ENCODE measurements at regions not wholly inside any gene's neighbourhood (a gene's known extent, or its start where the extent isn't known, plus 50 kb on each side); places are given as distances from the start of the nearest gene placed in this dataset.

DNA sequence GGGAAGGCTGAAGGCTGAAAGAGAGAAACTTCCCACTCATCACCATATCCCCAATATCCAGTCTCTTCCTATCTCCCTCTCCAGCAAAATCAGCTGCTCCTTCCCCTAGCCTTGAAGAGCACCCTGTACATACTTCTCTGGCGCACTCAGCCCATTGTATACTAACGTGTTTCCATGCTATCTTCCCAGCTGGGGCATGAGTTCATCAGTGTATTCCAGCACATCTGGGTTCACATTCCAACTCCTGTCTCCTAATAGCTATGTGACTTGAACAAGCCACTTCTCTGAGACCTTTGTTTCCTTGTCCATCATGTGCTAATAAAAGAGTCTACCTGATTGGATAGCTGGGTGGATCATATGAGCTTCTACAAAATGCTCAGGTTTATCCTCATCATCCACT, 51.1 kb upstream of the OLIG2 start:
- no peaks in the 10 kb centered on the region for H3K9me3 ChIP-seq (ENCODE audit: control insufficient read depth, insufficient read depth, low read depth, low read length)
- TF ChIP-seq, protein P1, sequence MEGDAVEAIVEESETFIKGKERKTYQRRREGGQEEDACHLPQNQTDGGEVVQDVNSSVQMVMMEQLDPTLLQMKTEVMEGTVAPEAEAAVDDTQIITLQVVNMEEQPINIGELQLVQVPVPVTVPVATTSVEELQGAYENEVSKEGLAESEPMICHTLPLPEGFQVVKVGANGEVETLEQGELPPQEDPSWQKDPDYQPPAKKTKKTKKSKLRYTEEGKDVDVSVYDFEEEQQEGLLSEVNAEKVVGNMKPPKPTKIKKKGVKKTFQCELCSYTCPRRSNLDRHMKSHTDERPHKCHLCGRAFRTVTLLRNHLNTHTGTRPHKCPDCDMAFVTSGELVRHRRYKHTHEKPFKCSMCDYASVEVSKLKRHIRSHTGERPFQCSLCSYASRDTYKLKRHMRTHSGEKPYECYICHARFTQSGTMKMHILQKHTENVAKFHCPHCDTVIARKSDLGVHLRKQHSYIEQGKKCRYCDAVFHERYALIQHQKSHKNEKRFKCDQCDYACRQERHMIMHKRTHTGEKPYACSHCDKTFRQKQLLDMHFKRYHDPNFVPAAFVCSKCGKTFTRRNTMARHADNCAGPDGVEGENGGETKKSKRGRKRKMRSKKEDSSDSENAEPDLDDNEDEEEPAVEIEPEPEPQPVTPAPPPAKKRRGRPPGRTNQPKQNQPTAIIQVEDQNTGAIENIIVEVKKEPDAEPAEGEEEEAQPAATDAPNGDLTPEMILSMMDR (conservative IDR thresholded peaks at IDR 0.05 in 1 of 2, IDR thresholded peaks at IDR 0.05 in 1 of 2; ENCODE audit: low read depth in 1 of 2, low read length in 2 of 2): no peak
- TF ChIP-seq EZH2 (IDR thresholded peaks at IDR 0.05; ENCODE audit: low read length, missing control alignments): no peak
- H3K27ac ChIP-seq (ENCODE audit: insufficient read depth, low read length): no peak overlapping the region
- H3K36me3 ChIP-seq (ENCODE audit: control insufficient read depth, insufficient read depth, low read length): no peaks in the 10 kb centered on the region
- no peaks in the 10 kb centered on the region for H3K79me2 ChIP-seq (ENCODE audit: control insufficient read depth, insufficient read depth, low read length)
- no peaks in the 10 kb centered on the region for H4K20me1 ChIP-seq (ENCODE audit: control insufficient read depth, extremely low read depth, insufficient read depth, low read length)
- no peak overlapping the region for H3K4me2 ChIP-seq (ENCODE audit: extremely low read depth, insufficient read depth, low read length)
- H3K9ac ChIP-seq (ENCODE audit: insufficient read depth, low read length): no peak overlapping the region
- H2AFZ ChIP-seq (ENCODE audit: low read length): no peak overlapping the region
- DNase-seq (ENCODE audit: low read depth in 2 of 2): no peak
- H3K4me3 ChIP-seq (replicated peaks in 1 of 4; ENCODE audit: control extremely low read depth in 1 of 4, insufficient read depth in 1 of 4, low read depth in 3 of 4, low read length in 4 of 4): no peak overlapping the region
- H3K4me1 ChIP-seq (ENCODE audit: control insufficient read depth, extremely low read depth, insufficient read depth, low read length): no peaks in the 10 kb centered on the region
- no peaks in the 10 kb centered on the region for H3K27me3 ChIP-seq (ENCODE audit: control insufficient read depth, insufficient read depth, low read length)

DNA sequence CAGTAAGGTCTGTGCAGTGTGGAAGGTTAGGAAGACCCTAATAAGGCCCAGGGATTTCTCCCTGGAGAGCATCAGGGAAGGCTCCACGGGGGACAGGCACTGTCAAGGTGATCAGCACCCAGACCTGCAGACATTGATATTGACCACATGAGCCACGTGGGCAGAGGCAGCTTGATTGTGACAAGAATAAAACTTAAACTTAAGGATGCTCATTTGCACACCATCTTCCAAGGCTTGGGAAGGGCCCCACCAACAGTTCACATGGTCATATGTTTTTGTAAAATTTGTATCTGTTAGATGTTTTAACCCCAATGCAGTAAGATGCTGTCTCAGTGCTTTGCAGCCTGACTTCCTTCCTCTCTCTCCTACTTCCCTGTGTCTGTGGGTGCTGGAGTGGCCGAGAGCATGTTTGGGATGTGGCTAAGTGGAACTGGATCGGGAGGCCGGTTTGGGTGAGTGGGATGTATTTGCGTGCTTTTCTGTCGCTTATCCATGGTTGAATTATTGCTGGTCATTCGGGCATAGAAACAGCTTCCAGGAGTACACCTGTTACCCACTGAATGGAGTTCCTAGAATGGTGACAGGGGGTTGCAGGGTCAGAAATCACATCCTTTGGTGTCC, 49.8 kb upstream of the OLIG2 start:
- Histone ChIP-seq H3K4me3 (replicated peaks in 1 of 4; ENCODE audit: control extremely low read depth in 1 of 4, insufficient read depth in 1 of 4, low read depth in 3 of 4, low read length in 4 of 4) (no peak overlapping the region), H2AFZ (ENCODE audit: low read length) (no peak overlapping the region), H4K20me1 (ENCODE audit: control insufficient read depth, extremely low read depth, insufficient read depth, low read length) (no peaks in the 10 kb centered on the region), H3K9ac (ENCODE audit: insufficient read depth, low read length) (no peak overlapping the region), H3K4me2 (ENCODE audit: extremely low read depth, insufficient read depth, low read length) (no peak overlapping the region), H3K27me3 (ENCODE audit: control insufficient read depth, insufficient read depth, low read length) (no peaks in the 10 kb centered on the region), H3K79me2 (ENCODE audit: control insufficient read depth, insufficient read depth, low read length) (no peaks in the 10 kb centered on the region), H3K27ac (ENCODE audit: insufficient read depth, low read length) (no peak overlapping the region), H3K4me1 (ENCODE audit: control insufficient read depth, extremely low read depth, insufficient read depth, low read length) (no peaks in the 10 kb centered on the region), H3K9me3 (ENCODE audit: control insufficient read depth, insufficient read depth, low read depth, low read length) (no peaks in the 10 kb centered on the region), H3K36me3 (ENCODE audit: control insufficient read depth, insufficient read depth, low read length) (no peaks in the 10 kb centered on the region)
- no peak for DNase-seq (ENCODE audit: low read depth in 2 of 2)
- TF ChIP-seq, protein P1 (conservative IDR thresholded peaks at IDR 0.05 in 1 of 2, IDR thresholded peaks at IDR 0.05 in 1 of 2; ENCODE audit: low read depth in 1 of 2, low read length in 2 of 2): no peak
- TF ChIP-seq EZH2 (IDR thresholded peaks at IDR 0.05; ENCODE audit: low read length, missing control alignments): no peak
